Fibroblast of villous mesenchyme (primary cell): ENCODE measurements at regions not wholly inside any gene's neighbourhood (a gene's known extent, or its start where the extent isn't known, plus 50 kb on each side); places are given as distances from the start of the nearest gene placed in this dataset.

Source experiments
- DNase-seq: peaks from one replicate; pipeline ENCODE4 v3.0.0-alpha.2; 2010; ENCODE audit warnings: low read depth
- H3K4me3 ChIP-seq: 2 replicates; pipeline ENCODE4 v1.5.1; 2011; ENCODE audit warnings: low read depth, mild to moderate bottlenecking, low read length
- CTCF ChIP-seq: IDR thresholded peaks from 2 replicates; pipeline ENCODE4 v1.5.1; 2012; ENCODE audit warnings: low read depth, mild to moderate bottlenecking, low read length; ENCODE audit not compliant: insufficient read depth

- TF ChIP-seq CTCF, result no peak
- H3K4me3 ChIP-seq, result no peak overlapping the region
- no peak for DNase-seq
Measured at GRCh38 chr16:54533856-54534490, 247.4 kb upstream of the IRX3 start.

GRCh38 chr16:54526916-54527315 is 240.3 kb upstream of the IRX3 start:
- TF ChIP-seq CTCF, result no peak
- H3K4me3 ChIP-seq, result no peak overlapping the region
- DNase-seq, result peak; percentile 18

GRCh38 chr16:54526087-54526486 is 239.5 kb upstream of the IRX3 start:
- no peak for DNase-seq
- H3K4me3 ChIP-seq, result no peak overlapping the region
- no peak for TF ChIP-seq CTCF

- no peak for DNase-seq
- no peak for TF ChIP-seq CTCF
- no peak overlapping the region for H3K4me3 ChIP-seq
Measured at GRCh38 chr16:54525104-54525503, 238.5 kb upstream of the IRX3 start.

GRCh38 chr16:54522584-54522983 is 236.0 kb upstream of the IRX3 start:
- peak; percentile 25 for DNase-seq
- no peak overlapping the region for H3K4me3 ChIP-seq
- no peak for TF ChIP-seq CTCF

GRCh38 chr16:54521327-54521726 is 234.7 kb upstream of the IRX3 start:
- TF ChIP-seq CTCF, result no peak
- H3K4me3 ChIP-seq, result no peak overlapping the region
- DNase-seq, result no peak

GRCh38 chr16:54519161-54519695 is 232.6 kb upstream of the IRX3 start:
- no peak for DNase-seq
- TF ChIP-seq CTCF, result no peak
- H3K4me3 ChIP-seq, result no peak overlapping the region
